GM12878 (cell line): ENCODE measurements at regions not wholly inside any gene's neighbourhood (a gene's known extent, or its start where the extent isn't known, plus 50 kb on each side); places are given as distances from the start of the nearest gene placed in this dataset.

ENCODE experiments used
- ATAC-seq: fragments of 200-7000 bp; cut with Tn5 transposase; 3 replicates; pipeline ENCODE4 v1.9.1; 2020; ENCODE audit warnings: mild to moderate bottlenecking, moderate library complexity
- BruUV-seq: library from RNA; stranded (reverse); fragments of 400-500 nt; replicated peaks from 2 replicates; lab custom pipeline; 2021; lab: Mats Ljungman, UMichigan
- CTCF ChIA-PET: fragments of 300-600 bp; sonication (Branson Sonifier 250); formaldehyde crosslinking; extraction: SDS; loops from one replicate; lab custom pipeline; 2021; ENCODE audit warnings: inconsistent platforms; lab: Yijun Ruan, JAX
- POLR2A ChIA-PET: fragments of 350-600 bp; formaldehyde crosslinking; extraction: SDS; loops from one replicate; lab custom pipeline; 2021; ENCODE audit warnings: inconsistent platforms; lab: Charles Lee
- RAD21 ChIA-PET: fragments of 300-600 bp; sonication (Branson Sonifier 250); formaldehyde crosslinking; loops from one replicate; lab custom pipeline; 2023; ENCODE audit warnings: antibody characterized with exemption; ENCODE audit not compliant: unreplicated experiment; lab: Charles Lee
- SMC1A ChIA-PET: fragments of 300-600 bp; sonication (Branson Sonifier 250); formaldehyde crosslinking; loops from one replicate; lab custom pipeline; 2023; ENCODE audit not compliant: unreplicated experiment, uncharacterized antibody; lab: Charles Lee
- DNase-seq: peaks from one replicate; pipeline ENCODE4 v3.0.0-alpha.2; 2011; ENCODE audit warnings: low read depth, low spot score
- FAIRE-seq: peaks from 3 replicates; lab custom pipeline; 2011; peaks lifted over from hg19 to GRCh38; lab: Jason Lieb, UNC
- H2AFZ ChIP-seq: 2 replicates; pipeline ENCODE4 v1.6.0; 2011; ENCODE audit warnings: low read depth, low read length, control low read depth; ENCODE audit not compliant: control insufficient read depth
- H3K27ac ChIP-seq: 2 replicates; pipeline ENCODE4 v1.5.1; 2011; ENCODE audit warnings: control low read depth; ENCODE audit not compliant: control insufficient read depth, insufficient read depth
- H3K27me3 ChIP-seq, 2 experiments: replicated peaks in 1 of 2; 2 replicates each; pipeline versions ENCODE4 v1.6.0 to v1.6.1; 2011; ENCODE audit warnings: low read length in 1 of 2; ENCODE audit not compliant: control insufficient read depth in 2 of 2, insufficient read depth in 2 of 2
- H3K36me3 ChIP-seq, 2 experiments: 2 replicates each; pipeline ENCODE4 v1.5.1; 2011; ENCODE audit warnings: low read length in 1 of 2; ENCODE audit not compliant: control insufficient read depth in 2 of 2, insufficient read depth in 2 of 2
- H3K4me1 ChIP-seq: 2 replicates; pipeline ENCODE4 v1.6.1; 2011; ENCODE audit warnings: mild to moderate bottlenecking, low read length, moderate library complexity, mixed read lengths; ENCODE audit not compliant: control insufficient read depth, insufficient read depth
- H3K4me2 ChIP-seq: 2 replicates; pipeline ENCODE4 v1.6.0; 2011; ENCODE audit warnings: control low read depth; ENCODE audit not compliant: control insufficient read depth, insufficient read depth
- H3K4me3 ChIP-seq: fragments of 200-600 bp; sonication (generic); 2 replicates; pipeline ENCODE4 v1.5.1; 2016
- H3K79me2 ChIP-seq: 2 replicates; pipeline ENCODE4 v1.6.0; 2011; ENCODE audit warnings: low read length; ENCODE audit not compliant: control insufficient read depth, insufficient read depth
- H3K9ac ChIP-seq: 2 replicates; pipeline ENCODE4 v1.8.0; 2011; ENCODE audit warnings: low read length, control low read depth, mixed read lengths; ENCODE audit not compliant: control insufficient read depth, insufficient read depth
- H3K9me3 ChIP-seq: replicated peaks from 3 replicates; pipeline ENCODE4 v1.5.1; 2011; ENCODE audit warnings: mild to moderate bottlenecking, low read length; ENCODE audit not compliant: control insufficient read depth, insufficient read depth
- H4K20me1 ChIP-seq: 2 replicates; pipeline ENCODE4 v1.6.0; 2011; ENCODE audit not compliant: control insufficient read depth, insufficient read depth
- BMI1 ChIP-seq: fragments of 450-650 bp; IDR thresholded peaks from 2 replicates; pipeline ENCODE4 v1.6.1; 2016; ENCODE audit warnings: mild to moderate bottlenecking, moderate library complexity, borderline replicate concordance
- FOXK2 ChIP-seq: fragments of 450-650 bp; IDR thresholded peaks from 2 replicates; pipeline ENCODE4 v1.6.1; 2017; ENCODE audit warnings: mild to moderate bottlenecking, moderate library complexity
- HDGF ChIP-seq: fragments of 450-650 bp; IDR thresholded peaks from 2 replicates; pipeline ENCODE4 v1.6.1; 2016; ENCODE audit warnings: antibody characterized with exemption
- KAT2A ChIP-seq: conservative IDR thresholded peaks from 2 replicates; pipeline ENCODE4 v1.6.1; 2011; ENCODE audit warnings: low read depth, low read length; ENCODE audit not compliant: control insufficient read depth
- MEF2A ChIP-seq: IDR thresholded peaks from 2 replicates; pipeline ENCODE4 v1.6.1; 2011; ENCODE audit warnings: low read depth, mild to moderate bottlenecking, low read length, moderate library complexity; ENCODE audit not compliant: insufficient read depth
- PKNOX1 ChIP-seq: fragments of 450-650 bp; IDR thresholded peaks from 2 replicates; pipeline ENCODE4 v1.6.1; 2016; ENCODE audit warnings: mild to moderate bottlenecking
- RBBP5 ChIP-seq: fragments of 200-600 bp; sonication (generic); conservative IDR thresholded peaks from 2 replicates; pipeline ENCODE4 v1.6.1; 2016
- SP1 ChIP-seq: IDR thresholded peaks from one replicate; pipeline ENCODE4 v1.6.1; 2011; ENCODE audit warnings: low read depth, low read length
- TCF7 ChIP-seq: IDR thresholded peaks from 2 replicates; pipeline ENCODE4 v1.6.1; 2014; ENCODE audit warnings: antibody characterized with exemption, borderline replicate concordance
- YBX1 ChIP-seq: fragments of 450-650 bp; IDR thresholded peaks from 2 replicates; pipeline ENCODE4 v1.6.1; 2016; ENCODE audit warnings: antibody characterized with exemption
- ZZZ3 ChIP-seq: IDR thresholded peaks from 2 replicates; pipeline ENCODE4 v1.6.1; 2011; ENCODE audit warnings: low read depth; ENCODE audit not compliant: control insufficient read depth, insufficient read length
- WGBS: methylation state at CpG from one replicate; pipeline ENCODE4 v1.1.6; 2016; ENCODE audit warnings: low lambda C conversion rate; ENCODE audit not compliant: insufficient replicate concordance, insufficient coverage; ENCODE audit errors: missing lambda C conversion rate; 5-methylcytosine and 5-hydroxymethylcytosine counted together
- in situ Hi-C: fragments of 300-500 bp; cut with MboI; formaldehyde crosslinking; loops from 9 replicates; pipeline ENCODE4 v1.14.3; 2018; ENCODE audit warnings: mixed read lengths
- intact Hi-C: fragments of 100-400 bp; cut with micrococcal nuclease; formaldehyde crosslinking; loops from one replicate; pipeline ENCODE4 v1.14.2; 2022; ENCODE audit not compliant: unreplicated experiment
- TF ChIP-seq, protein P1 (sequence below): IDR thresholded peaks from 2 replicates; pipeline ENCODE4 v1.6.1; 2012; ENCODE audit warnings: mild to moderate bottlenecking, low read depth, low read length

DNA sequence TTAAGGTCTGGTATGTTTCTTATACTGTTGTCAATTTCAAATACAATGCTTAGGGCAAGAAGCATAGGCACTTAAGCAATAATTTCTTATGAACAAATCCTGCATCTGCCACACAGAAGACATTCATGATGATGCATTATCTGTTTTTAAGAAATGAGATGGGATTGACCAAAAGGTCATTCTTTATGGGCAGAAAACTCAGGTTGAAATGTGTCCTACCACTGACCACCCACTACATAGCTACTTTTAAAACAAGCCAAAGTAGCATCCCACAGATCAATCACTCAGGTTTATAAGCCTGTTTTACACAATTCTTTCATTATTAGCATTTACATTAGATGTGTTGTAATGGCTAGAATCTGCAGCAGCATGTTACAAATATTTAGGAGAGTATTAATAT lies 617.8 kb downstream of the PCDH7 start:
- Histone ChIP-seq H3K79me2 (no peaks in the 10 kb centered on the region), H4K20me1 (no peaks in the 10 kb centered on the region), H3K36me3 (no peaks in the 10 kb centered on the region), H3K4me3 (no peak overlapping the region), H2AFZ (no peak overlapping the region), H3K9me3 (no peaks in the 10 kb centered on the region), H3K9ac (no peak overlapping the region), H3K4me2 (no peak overlapping the region), H3K27ac (no peak overlapping the region), H3K4me1 (no peaks in the 10 kb centered on the region), H3K27me3 (no peaks in the 10 kb centered on the region)
- intact Hi-C loops = no loop called here
- RAD21 ChIA-PET = no interaction called here
- BruUV-seq = no TSS peak
- TF ChIP-seq FOXK2 = no peak
- TF ChIP-seq ZZZ3 = no peak
- no peak for TF ChIP-seq HDGF
- TF ChIP-seq RBBP5 = no peak
- TF ChIP-seq TCF7 = no peak
- FAIRE-seq (no peak), ATAC-seq (no peak), DNase-seq (no peak)
- POLR2A ChIA-PET = interaction anchor here (1.4 kb wide), 1 partner anchor 10 kb away, joined by 10 read pairs; no protein-coding TSS in a partner anchor
- SMC1A ChIA-PET = interaction anchor here (1.3 to 1.5 kb wide), 2 partner anchors 13 to 16 kb away, joined by 3 to 5 read pairs; no protein-coding TSS in a partner anchor
- CTCF ChIA-PET = no interaction called here
- in situ Hi-C loops = no loop called here

- Histone ChIP-seq H3K79me2 (no peaks in the 10 kb centered on the region), H3K27ac (no peak overlapping the region), H3K36me3 (no peaks in the 10 kb centered on the region), H3K27me3 (no peaks in the 10 kb centered on the region), H3K4me2 (no peak overlapping the region), H3K9ac (no peak overlapping the region), H3K4me1 (no peaks in the 10 kb centered on the region), H3K4me3 (no peak overlapping the region), H4K20me1 (no peaks in the 10 kb centered on the region)
- intact Hi-C loops = no loop called here
- WGBS = 28% methylated on average over 4 of the region's 4 CpGs
- SMC1A ChIA-PET = no interaction called here
- POLR2A ChIA-PET = no interaction called here
- RAD21 ChIA-PET = no interaction called here
- DNase-seq = no peak
- in situ Hi-C loops = no loop called here
- no TSS peak for BruUV-seq
- CTCF ChIA-PET = no interaction called here
- TF ChIP-seq SP1 (no peak), PKNOX1 (no peak), MEF2A (no peak), YBX1 (no peak), BMI1 (no peak), KAT2A (no peak)
- TF ChIP-seq, protein P1, sequence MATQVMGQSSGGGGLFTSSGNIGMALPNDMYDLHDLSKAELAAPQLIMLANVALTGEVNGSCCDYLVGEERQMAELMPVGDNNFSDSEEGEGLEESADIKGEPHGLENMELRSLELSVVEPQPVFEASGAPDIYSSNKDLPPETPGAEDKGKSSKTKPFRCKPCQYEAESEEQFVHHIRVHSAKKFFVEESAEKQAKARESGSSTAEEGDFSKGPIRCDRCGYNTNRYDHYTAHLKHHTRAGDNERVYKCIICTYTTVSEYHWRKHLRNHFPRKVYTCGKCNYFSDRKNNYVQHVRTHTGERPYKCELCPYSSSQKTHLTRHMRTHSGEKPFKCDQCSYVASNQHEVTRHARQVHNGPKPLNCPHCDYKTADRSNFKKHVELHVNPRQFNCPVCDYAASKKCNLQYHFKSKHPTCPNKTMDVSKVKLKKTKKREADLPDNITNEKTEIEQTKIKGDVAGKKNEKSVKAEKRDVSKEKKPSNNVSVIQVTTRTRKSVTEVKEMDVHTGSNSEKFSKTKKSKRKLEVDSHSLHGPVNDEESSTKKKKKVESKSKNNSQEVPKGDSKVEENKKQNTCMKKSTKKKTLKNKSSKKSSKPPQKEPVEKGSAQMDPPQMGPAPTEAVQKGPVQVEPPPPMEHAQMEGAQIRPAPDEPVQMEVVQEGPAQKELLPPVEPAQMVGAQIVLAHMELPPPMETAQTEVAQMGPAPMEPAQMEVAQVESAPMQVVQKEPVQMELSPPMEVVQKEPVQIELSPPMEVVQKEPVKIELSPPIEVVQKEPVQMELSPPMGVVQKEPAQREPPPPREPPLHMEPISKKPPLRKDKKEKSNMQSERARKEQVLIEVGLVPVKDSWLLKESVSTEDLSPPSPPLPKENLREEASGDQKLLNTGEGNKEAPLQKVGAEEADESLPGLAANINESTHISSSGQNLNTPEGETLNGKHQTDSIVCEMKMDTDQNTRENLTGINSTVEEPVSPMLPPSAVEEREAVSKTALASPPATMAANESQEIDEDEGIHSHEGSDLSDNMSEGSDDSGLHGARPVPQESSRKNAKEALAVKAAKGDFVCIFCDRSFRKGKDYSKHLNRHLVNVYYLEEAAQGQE = no peak
- TF ChIP-seq, all 136 proteins: peak for 0
- no peaks in the 10 kb centered on the region for H3K9me3 ChIP-seq
- H2AFZ ChIP-seq = no peak overlapping the region
- ATAC-seq = no peak
- no peak for FAIRE-seq
Measured at GRCh38 chr4:31341601-31342359, 621.6 kb downstream of the PCDH7 start.
